ENCODE measurements at regions not wholly inside any gene's neighbourhood (a gene's known extent, or its start where the extent isn't known, plus 50 kb on each side); places are given as distances from the start of the nearest gene placed in this dataset.
"Not testable (repeated sequence)": the region's sequence is repeated elsewhere in the genome, so short reads cannot be mapped to it uniquely, and the experiment has no call there.

DNA sequence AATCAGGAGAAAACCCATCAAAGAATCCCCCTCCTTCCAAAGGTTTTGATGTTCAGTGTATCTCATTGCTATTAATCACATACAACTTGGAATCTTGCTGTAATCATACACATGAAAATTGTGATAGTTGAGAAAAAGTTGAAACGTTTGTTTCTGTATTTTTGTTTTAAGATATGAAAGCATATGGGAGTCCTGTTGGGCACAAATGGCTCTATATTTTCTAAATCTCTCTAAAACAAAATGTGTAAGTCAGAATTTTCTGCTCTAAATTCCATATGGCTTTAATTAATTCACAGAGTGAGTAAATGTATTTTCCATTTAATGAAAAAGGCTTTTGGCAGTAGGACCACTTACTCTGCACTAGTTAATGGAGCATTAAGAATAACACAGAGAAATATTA lies 140.2 kb downstream of the MOSPD2 start:
- no peak overlapping the region for H3K4me3 ChIP-seq
- no peak for ATAC-seq (replicated peaks in 6 of 8)
- in situ Hi-C loops (cut with MboI; ENCODE audit: low pct_unique_long_range_greater_than_20kb in 2 of 9, low sequenced_read_pairs in 9 of 9, unreplicated experiment in 9 of 9): no loop called here
- WGBS, 10 experiments: 0 to 31% methylated on average over 1 of the region's 1 CpG; no CpG with 5 or more reads in 8 of the 10 experiments
- no peak overlapping the region for H3K27ac ChIP-seq
- no peaks in the 10 kb centered on the region for H3K4me1 ChIP-seq (replicated peaks in 1 of 2)

- in situ Hi-C loops (cut with MboI; ENCODE audit: low pct_unique_long_range_greater_than_20kb in 2 of 9, low sequenced_read_pairs in 9 of 9, unreplicated experiment in 9 of 9): no loop called here
- Histone ChIP-seq H3K4me1 (replicated peaks in 1 of 2) (no peaks in the 10 kb centered on the region), H3K27ac (no peak overlapping the region), H3K4me3 (no peak overlapping the region)
- no peak for ATAC-seq (replicated peaks in 6 of 8)
- 0 to 83% (median 34%) methylated on average over 1 to 2 of the region's 2 CpGs; no CpG with 5 or more reads in 4 of the 10 experiments for WGBS, 10 experiments
Measured at GRCh38 chrX:14997271-14997670, 124.0 kb downstream of the MOSPD2 start.

DNA sequence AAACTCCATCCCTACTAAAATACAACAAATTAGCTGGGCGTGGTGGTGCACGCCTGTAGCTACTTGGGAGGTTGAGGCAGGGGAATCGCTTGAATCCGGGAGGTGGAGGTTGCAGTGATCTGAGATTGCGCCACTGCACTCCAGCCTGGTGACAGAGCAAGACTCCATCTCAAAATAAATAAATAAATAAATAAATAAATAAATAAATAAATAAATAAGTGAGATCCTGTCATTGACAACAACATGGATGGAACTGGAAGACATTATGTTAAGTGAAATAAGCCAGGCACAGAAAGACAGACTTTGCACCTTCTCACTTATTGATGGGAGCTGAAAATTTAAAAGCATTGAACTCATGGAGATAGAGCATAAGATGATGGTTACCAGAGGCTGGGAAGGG lies 111.2 kb downstream of the MOSPD2 start:
- H3K4me3 ChIP-seq; H3K4me1 ChIP-seq (replicated peaks in 1 of 2); ATAC-seq (replicated peaks in 6 of 8); H3K27ac ChIP-seq; in situ Hi-C loops (cut with MboI; ENCODE audit: low pct_unique_long_range_greater_than_20kb in 2 of 9, low sequenced_read_pairs in 9 of 9, unreplicated experiment in 9 of 9): not testable (repeated sequence)
- 95% methylated on average over 4 of the region's 5 CpGs; no CpG with 5 or more reads in 9 of the 10 experiments for WGBS, 10 experiments
